Transverse colon (tissue), 3 donors: ENCODE measurements at regions not wholly inside any gene's neighbourhood (a gene's known extent, or its start where the extent isn't known, plus 50 kb on each side); places are given as distances from the start of the nearest gene placed in this dataset.

Experiments
- CTCF ChIP-seq, 5 experiments: fragments of 200-600 bp in 3 of 5; fragments of 450-650 bp in 2 of 5; sonication (generic) in 3 of 5; IDR thresholded peaks; 1 replicate in 2 of 5; 2 replicates in 3 of 5; pipeline ENCODE4 v1.5.1; 2016 to 2017; ENCODE audit warnings: antibody characterized with exemption in 5 of 5, inconsistent platforms in 3 of 5, mild to moderate bottlenecking in 2 of 5, moderate library complexity in 1 of 5
- POLR2A ChIP-seq: fragments of 450-650 bp; IDR thresholded peaks from one replicate; pipeline ENCODE4 v1.6.1; 2016; ENCODE audit warnings: antibody characterized with exemption, mild to moderate bottlenecking, moderate library complexity

DNA sequence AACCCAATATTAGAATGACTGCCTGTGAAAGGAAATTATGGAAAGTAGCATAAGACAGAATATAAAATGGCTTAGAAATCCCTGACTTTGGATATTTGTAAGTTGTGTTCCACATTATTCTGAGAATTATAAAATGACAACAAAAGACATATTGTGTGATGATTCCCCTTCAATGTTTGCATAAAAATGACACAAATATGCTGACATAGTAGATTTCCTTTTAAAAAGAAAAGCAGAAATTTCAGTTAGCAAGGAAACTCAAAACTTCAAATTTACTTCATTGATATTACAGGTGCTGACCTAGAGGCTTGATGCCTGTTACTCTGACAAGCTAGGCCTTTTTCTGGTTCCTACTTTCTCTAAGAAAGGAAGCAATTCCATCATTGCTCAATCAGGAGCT, 816.9 kb upstream of the HS3ST5 start:
- TF ChIP-seq CTCF (IDR thresholded peaks at IDR 0.05) (no peak), POLR2A (no peak)
